NCI-H2107 treated with DMSO at 0.1 percent for 48 hours (cell line): ENCODE measurements at regions not wholly inside any gene's neighbourhood (a gene's known extent, or its start where the extent isn't known, plus 50 kb on each side); places are given as distances from the start of the nearest gene placed in this dataset.
A peak's percentile ranks its signal among the peaks of the same experiment; 100 is the strongest.
"Not testable (repeated sequence)": the region's sequence is repeated elsewhere in the genome, so short reads cannot be mapped to it uniquely, and the experiment has no call there.

Source experiments
- DNase-seq: peaks from one replicate; lab custom pipeline; 2025; ENCODE audit not compliant: unreplicated experiment; lab: John Stamatoyannopoulos, UW

DNA sequence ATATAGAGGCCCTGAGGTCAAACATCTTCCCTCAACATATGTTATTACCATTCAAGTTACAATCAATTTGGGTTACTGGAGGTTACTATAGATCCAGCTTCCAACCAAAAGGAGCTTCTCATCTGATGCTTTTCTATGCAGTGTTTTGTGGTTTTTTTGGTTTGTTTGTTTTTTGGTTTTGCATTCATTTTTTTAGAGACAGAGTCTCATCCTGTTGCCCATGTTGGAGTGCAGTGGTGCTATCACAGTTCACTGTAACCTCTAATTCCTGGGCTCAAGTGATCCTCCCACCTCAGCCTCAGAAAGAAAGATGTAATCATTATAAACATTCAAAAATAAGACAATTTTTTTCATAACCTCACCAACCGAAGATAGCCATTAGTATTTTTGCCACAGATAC lies 124.4 kb upstream of the JARID2 start:
- no peak for DNase-seq

DNA sequence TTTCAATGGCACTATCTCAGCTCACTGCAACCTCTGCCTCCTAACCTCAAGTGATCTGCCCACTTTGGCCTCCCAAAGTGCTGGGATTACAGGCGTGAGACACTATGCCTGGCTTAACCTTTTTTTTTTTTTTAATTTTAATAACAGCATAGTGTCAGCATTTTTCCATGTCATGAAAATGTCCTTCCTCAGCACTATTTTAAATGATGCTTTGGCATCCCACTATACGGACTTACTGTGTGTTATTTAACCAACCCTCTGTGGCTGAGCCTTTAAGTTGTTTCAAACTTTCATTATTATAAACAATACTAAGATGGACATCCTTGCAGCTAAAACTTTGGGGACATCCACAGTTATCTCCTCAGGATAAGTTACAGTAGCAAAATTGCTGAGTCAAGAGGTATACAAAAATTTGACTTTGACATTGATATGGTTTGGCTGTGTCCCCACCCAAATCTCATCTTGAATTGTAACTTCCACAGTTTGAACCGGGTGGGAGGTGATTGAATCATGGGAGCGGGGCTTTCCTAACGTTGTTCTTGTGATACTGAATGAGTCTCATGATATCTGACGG lies 123.8 kb upstream of the JARID2 start:
- DNase-seq = no peak

GRCh38 chr6:15129887-15130286 lies 116.0 kb upstream of the JARID2 start:
- no peak for DNase-seq

DNA sequence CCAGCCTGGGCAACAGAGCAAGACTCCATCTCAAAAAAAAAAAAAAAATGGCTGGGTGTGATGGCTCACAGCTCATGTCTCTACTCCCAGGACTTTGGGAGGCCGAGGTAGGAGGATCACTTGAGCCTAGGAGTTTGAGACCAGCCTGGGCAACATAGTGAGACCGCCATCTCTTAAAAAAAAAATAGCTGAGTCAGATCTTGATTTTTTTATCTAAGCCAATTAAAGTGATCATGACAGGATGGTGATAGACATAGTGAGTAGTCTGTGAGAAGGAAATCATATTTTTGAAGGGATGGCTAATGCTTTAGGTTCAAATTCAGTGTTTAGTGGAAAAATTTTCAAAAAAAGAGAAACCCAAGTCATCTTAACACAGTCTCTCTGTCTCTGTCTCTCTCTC lies 114.6 kb upstream of the JARID2 start:
- no peak for DNase-seq

GRCh38 chr6:15131651-15132061 lies 114.2 kb upstream of the JARID2 start:
- no peak for DNase-seq

GRCh38 chr6:15132167-15132566 lies 113.7 kb upstream of the JARID2 start:
- DNase-seq = no peak

DNA sequence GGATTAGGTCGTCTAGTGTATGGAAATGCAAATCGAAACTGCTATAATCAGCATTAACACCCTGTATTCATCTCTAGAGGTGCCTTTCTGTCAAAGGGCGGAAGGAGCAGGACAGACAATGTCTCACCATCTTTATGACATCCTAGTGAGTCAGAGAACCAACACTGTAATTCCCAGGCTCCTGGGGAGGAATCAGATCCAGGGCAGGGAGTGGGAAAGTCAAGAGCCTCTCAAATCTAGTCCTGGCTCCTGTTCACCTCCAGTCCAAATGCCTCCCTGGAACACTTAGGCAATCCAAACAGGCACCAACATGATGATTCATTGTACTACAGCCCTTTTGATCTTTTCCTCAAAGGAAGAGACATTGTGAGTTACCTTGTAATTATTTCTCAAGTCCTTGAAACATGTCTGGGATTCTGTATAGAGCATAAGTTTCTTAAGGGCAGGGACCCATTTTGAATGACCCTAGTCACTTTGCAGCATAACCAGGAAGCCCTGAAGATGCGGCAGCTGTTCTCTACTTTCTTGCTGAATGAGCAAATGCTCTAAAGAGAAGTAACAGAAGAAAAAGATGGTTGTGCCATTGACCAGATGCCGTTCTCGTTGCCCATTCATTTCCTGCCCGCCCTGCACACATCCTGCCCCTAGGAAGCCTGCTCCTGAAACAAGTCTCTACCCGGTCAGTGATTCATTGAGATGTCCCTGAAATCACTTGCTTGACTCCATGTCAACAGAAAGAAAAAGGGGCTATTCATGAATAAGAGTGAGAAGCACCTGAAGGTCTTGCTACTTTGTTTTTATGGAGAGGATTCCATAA lies 112.8 kb upstream of the JARID2 start:
- DNase-seq = no peak

DNA sequence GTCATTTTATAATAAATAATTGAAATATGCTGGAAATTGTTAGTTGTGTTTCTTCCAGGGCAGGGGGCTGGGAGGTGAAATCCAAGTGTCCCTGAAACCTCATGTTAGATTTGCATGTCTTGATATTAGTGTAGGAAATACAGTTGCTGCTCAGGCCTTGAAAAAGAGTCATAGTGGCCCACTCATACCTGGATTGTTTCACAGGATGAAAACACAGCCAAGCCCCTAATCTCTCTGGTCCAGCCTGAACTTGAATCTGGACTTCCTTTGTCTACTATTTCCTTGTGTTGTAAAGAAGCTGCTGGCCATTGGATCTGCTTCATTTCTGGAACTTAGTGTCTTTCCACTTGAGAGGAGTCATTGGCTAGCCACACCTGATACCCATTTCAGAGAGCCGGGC lies 108.8 kb upstream of the JARID2 start:
- no peak for DNase-seq

GRCh38 chr6:15143086-15143485 lies 102.8 kb upstream of the JARID2 start:
- no peak for DNase-seq

DNA sequence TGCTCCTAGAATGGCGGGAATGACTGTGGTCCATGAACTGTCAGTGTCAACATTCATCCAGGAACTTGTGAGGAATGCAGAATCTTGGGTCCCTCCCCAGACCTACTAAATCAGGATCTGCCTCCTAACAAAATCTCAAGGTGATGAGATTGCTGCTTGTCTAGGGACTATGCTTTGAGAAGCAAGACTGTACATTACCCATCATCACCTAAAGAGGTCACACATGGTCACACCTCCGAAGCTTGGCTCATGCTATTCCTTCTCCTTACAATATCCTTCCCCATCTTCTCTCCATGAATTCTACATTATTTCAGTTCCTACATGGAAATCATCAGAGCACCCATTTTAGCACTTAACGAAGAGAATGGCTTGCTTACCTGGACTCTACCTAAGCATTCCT lies 102.3 kb upstream of the JARID2 start:
- no peak for DNase-seq

GRCh38 chr6:15145821-15146220 lies 100.0 kb upstream of the JARID2 start:
- DNase-seq = no peak

- no peak for DNase-seq
Measured at GRCh38 chr6:15147827-15148226, 98.0 kb upstream of the JARID2 start.

DNA sequence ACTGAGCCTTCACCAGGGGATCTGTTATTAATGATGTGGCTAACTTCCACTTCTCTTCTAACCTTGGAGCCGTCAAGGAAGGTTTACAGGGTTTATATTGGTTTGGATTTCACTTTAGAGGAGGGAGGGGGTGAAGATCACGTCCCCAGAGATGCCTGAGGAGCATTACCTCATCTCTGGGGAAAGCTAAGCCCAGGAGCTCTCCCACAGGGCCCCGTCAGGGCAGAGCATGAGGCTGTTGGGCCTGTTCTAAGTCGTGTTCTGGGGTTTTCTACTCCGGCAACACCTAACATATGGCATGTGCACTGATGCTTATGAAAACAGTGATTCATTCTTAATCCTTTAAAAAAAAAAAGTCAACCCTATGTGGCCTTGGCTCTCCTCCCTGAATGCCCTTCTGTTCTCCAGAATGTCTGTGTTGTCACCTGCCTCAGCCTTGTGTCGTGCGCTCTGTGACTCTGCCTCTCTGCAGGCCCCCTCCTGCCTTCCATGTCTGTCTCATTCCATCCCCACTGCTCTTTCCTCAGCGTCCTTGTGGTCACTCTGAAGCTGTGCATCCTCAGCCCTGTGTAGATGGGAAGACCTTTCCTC lies 97.4 kb upstream of the JARID2 start:
- DNase-seq = peak; percentile 9

- DNase-seq = no peak
Measured at GRCh38 chr6:15150207-15150606, 95.7 kb upstream of the JARID2 start.

- DNase-seq = no peak
Measured at GRCh38 chr6:15152700-15153099, 93.2 kb upstream of the JARID2 start.

DNA sequence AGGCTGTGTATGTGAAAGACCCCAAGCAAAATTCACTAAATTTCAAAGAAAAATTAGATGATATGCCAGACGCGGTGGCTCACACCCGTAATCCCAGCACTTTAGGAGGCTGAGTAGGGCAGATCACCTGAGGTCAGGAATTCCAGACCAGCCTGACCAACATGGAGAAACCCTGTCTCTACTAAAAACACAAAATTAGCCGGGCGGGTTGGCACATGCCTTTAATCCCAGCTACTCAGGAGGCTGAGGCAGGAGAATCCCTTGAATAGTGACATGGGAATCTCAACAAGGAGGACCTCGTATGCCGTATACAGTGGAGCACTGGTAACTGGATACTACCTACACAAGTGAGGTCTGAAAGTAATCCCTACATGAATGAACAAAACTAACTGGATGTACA lies 92.7 kb upstream of the JARID2 start:
- DNase-seq = no peak

DNA sequence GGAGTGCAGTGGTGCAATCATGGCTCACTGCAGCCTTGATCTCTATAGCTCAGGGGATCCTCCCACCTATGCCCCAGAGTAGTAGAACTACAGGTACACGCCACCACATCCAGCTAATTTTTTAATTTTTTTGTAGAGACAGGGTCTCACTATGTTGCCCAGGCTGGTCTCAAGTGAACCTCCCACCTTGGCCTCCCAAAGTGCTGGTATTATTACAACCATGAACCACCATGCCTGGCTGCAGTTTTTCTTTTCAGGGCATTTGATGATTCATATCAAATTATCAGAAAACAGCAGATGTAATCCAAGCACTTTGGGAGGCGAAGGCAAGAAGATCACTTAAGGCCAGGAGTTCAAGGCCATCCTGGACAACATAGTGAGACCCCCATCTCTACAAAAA lies 88.4 kb upstream of the JARID2 start:
- no peak for DNase-seq

DNA sequence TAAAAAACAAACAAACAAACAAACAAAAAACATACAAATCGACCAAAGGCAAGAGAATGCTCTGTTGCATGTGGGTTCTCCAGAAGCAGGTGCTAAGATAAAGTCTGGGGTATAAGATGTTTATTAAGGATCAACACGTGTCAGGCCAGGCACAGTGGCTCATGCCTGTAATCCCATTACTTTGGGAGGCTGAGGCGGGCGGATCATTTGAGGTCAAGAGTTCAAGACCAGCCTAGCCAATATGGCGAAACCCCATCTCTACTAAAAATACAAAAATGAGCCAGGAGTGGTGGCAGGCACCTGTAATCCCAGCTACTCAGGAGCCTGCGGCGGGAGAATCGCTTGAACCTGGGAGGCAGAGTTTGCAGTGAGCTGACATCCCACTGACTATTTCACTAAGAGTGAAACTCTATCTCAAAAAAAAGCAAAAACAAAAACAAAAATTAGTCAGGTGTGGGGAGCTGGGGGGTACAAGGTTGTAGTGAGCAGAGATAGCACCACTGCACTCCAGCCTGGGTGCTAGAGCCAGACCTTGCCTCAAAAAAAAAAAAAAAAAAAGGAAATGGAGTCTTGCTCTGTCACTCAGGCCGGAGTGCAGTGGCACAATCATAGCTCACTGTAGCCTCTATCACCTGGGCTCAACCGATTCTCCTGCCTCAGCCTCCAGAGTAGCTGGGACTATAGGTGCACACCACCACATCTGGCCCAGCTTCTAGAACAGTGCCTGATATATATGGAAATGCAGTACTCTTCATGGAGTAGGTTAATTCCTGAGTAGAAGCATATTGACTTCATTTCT lies 86.8 kb upstream of the JARID2 start:
- no peak for DNase-seq

GRCh38 chr6:15160812-15161211 lies 85.1 kb upstream of the JARID2 start:
- DNase-seq = no peak

- not testable (repeated sequence) for DNase-seq
Measured at GRCh38 chr6:15164855-15165254, 81.0 kb upstream of the JARID2 start.

GRCh38 chr6:15166121-15166520 lies 79.7 kb upstream of the JARID2 start:
- DNase-seq = no peak

GRCh38 chr6:15170126-15170525 lies 75.7 kb upstream of the JARID2 start:
- DNase-seq = no peak
